ENCODE measurements at regions not wholly inside any gene's neighbourhood (a gene's known extent, or its start where the extent isn't known, plus 50 kb on each side); places are given as distances from the start of the nearest gene placed in this dataset.

DNA sequence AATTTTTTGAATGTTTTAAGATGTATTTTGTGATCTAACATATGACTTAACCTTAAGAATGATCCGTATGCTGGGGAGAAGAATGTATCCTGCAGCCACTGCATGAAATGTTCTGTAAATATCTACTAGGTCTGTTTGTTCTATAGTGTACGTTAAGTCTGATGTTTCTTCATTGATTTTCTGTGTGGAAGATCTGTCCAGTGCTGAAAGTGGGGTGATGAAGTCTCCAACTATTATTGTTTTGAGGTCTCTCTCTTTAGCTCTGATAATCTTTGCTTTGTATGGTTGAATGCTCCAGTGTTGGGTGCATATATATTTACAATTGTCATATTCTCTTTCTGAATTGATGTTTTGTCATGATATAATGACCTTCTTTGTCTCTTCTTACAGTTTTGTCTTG is 82.5 kb upstream of the LHCGR start:
- TF ChIP-seq GATA3 (IDR thresholded peaks at IDR 0.05; ENCODE audit: low read depth, low read length) (no peak), GATA2 (IDR thresholded peaks at IDR 0.05; ENCODE audit: low read depth, low read length) (no peak)
